ENCODE measurements at regions not wholly inside any gene's neighbourhood (a gene's known extent, or its start where the extent isn't known, plus 50 kb on each side); places are given as distances from the start of the nearest gene placed in this dataset.

DNA sequence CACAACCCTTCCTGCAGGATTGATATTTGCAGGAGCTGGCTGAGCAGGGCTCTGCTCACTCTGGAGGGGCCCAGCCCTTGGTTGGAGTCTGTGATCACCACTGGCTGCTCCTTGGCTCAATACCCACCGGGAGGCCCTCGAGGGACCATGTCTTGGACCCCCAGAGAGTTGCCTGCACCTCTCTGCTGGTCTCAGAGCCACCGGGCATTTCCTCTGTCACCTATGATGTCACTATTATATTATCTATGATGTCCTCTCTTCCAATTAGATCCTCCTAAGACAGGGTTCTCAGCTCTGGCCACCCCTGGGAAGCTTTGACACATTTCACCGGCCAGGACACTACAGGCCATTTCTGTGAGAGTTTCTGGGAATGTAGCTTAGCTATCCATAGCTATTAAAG lies 113.1 kb downstream of the PDCL3 start:
- H3K4me3 ChIP-seq (ENCODE audit: low read length) = no peak overlapping the region
- TF ChIP-seq, protein P1, sequence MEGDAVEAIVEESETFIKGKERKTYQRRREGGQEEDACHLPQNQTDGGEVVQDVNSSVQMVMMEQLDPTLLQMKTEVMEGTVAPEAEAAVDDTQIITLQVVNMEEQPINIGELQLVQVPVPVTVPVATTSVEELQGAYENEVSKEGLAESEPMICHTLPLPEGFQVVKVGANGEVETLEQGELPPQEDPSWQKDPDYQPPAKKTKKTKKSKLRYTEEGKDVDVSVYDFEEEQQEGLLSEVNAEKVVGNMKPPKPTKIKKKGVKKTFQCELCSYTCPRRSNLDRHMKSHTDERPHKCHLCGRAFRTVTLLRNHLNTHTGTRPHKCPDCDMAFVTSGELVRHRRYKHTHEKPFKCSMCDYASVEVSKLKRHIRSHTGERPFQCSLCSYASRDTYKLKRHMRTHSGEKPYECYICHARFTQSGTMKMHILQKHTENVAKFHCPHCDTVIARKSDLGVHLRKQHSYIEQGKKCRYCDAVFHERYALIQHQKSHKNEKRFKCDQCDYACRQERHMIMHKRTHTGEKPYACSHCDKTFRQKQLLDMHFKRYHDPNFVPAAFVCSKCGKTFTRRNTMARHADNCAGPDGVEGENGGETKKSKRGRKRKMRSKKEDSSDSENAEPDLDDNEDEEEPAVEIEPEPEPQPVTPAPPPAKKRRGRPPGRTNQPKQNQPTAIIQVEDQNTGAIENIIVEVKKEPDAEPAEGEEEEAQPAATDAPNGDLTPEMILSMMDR (conservative IDR thresholded peaks at IDR 0.05; ENCODE audit: low read depth, low read length) = no peak
- no peak for DNase-seq (ENCODE audit: low read depth)

GRCh38 chr2:100676346-100676745 lies 113.6 kb downstream of the PDCL3 start:
- DNase-seq (ENCODE audit: low read depth) = no peak
- TF ChIP-seq, protein P1 (conservative IDR thresholded peaks at IDR 0.05; ENCODE audit: low read depth, low read length) = no peak

DNA sequence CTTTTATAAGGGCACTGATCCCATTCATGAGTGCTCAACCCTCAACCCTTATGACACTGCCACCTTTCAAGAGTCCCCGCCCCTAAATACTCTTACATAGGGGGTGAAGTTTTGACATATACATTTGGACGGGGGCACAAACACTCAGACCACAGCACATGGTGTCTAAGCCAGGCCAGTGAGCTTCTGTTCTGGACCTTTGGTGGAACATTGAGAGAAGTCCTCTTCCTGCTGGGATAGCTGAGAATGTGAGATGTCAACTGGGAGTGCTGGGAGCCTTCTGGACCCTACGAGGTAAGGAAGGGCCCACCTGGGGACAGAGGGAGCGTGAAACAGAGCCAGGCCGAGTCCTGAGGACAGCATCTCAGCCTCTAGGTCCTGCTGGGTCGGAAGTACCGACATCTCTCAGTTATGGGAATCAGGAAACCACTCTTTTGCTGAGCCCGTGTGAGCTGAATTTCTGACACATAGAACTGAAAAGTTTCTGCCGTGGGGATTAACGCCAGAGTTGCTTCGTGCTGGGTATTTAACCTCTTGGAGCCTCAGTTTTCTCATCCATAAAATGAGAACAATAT lies 114.9 kb downstream of the PDCL3 start:
- no peak for DNase-seq (ENCODE audit: low read depth)
- TF ChIP-seq, protein P1 (conservative IDR thresholded peaks at IDR 0.05; ENCODE audit: low read depth, low read length) = no peak
- H3K4me3 ChIP-seq (ENCODE audit: low read length) = no peak overlapping the region

More at GRCh38 chr2:100676346-100676745, 113.6 kb downstream of the PDCL3 start:
- H3K4me3 ChIP-seq (ENCODE audit: low read length) = no peak overlapping the region

DNA sequence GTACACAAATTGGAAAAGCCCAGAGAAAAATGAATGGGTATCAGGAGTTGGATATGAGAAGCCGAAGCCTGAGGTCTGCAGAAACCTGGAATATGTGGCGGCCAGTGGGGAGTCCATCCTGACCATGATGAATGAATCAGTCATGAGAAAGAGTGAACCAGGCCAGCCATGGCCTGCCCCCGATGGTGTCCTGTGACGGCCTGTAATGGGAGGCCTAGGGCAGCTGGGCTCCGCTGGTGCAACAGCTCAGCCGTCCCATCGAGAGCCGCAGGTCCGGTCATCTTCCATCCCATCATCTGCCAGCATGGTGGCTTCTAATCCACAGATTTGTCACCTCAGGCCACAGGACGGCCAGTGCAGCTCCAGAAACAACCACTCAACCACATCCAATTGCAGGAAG lies 116.4 kb downstream of the PDCL3 start:
- DNase-seq (ENCODE audit: low read depth) = no peak
- TF ChIP-seq, protein P1 (conservative IDR thresholded peaks at IDR 0.05; ENCODE audit: low read depth, low read length) = no peak

GRCh38 chr2:100682536-100682935 lies 119.7 kb downstream of the PDCL3 start:
- DNase-seq (ENCODE audit: low read depth) = no peak
- TF ChIP-seq, protein P1 (conservative IDR thresholded peaks at IDR 0.05; ENCODE audit: low read depth, low read length) = no peak

More for the DNA sequence above, 116.4 kb downstream of the PDCL3 start:
- H3K4me3 ChIP-seq (ENCODE audit: low read length) = no peak overlapping the region

DNA sequence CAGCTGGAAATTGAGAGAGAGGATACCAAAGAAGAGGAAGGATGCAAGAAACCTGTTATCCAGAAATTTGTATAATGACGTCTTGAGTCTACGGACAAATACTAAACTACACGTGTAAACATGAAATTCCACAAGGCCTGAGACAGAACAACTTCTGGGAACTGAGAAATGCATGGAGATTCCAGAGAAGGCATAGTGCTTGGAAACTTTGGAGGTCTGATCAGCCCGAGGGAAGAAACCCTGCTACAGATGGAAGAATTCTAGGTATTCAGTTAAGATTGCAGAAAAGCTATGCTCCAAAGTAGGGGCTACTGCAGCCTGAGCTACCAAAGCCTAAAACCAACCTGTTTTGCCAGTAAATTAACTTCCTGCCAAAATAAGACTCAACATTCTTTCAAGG lies 120.4 kb downstream of the PDCL3 start:
- TF ChIP-seq, protein P1 (conservative IDR thresholded peaks at IDR 0.05; ENCODE audit: low read depth, low read length) = no peak
- no peak for DNase-seq (ENCODE audit: low read depth)
- H3K4me3 ChIP-seq (ENCODE audit: low read length) = no peak overlapping the region

More at GRCh38 chr2:100682536-100682935, 119.7 kb downstream of the PDCL3 start:
- H3K4me3 ChIP-seq (ENCODE audit: low read length) = no peak overlapping the region

DNA sequence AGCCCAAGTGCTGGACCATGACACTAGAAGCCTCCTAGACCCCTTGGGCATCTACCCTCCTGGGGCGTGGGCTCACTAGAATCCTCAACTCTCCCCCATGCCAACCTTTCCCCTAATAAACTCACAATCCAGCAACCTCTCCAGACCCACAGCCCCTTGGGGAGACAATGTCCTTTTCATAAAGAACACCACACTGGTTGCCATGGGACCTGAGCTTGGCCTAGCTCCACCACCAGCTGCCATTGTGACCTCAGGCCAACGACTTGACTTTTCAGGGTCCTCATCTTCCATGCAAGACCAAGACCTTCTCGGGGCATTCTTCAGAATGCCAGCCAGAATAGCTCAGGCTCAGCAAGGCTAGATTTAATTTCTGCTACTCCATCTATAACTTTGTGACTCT lies 128.1 kb upstream of the NPAS2 start:
- no peak overlapping the region for H3K4me3 ChIP-seq (ENCODE audit: low read length)
- DNase-seq (ENCODE audit: low read depth) = no peak
- TF ChIP-seq, protein P1 (conservative IDR thresholded peaks at IDR 0.05; ENCODE audit: low read depth, low read length) = no peak

Measured in retinal pigment epithelial cell (primary cell).